IMR-90 (cell line): ENCODE measurements at regions not wholly inside any gene's neighbourhood (a gene's known extent, or its start where the extent isn't known, plus 50 kb on each side); places are given as distances from the start of the nearest gene placed in this dataset.

Experiments used
- CEBPB ChIP-seq: IDR thresholded peaks from 2 replicates; pipeline ENCODE4 v1.6.1; 2012; ENCODE audit warnings: low read depth, low read length, improper control_type of control experiment
- CTCF ChIP-seq: conservative IDR thresholded peaks from 2 replicates; pipeline ENCODE4 v1.5.1; 2012; ENCODE audit warnings: mild to moderate bottlenecking, low read depth, low read length, improper control_type of control experiment
- POLR2A ChIP-seq: IDR thresholded peaks from 2 replicates; pipeline ENCODE4 v1.6.1; 2012; ENCODE audit warnings: mild to moderate bottlenecking, low read depth, low read length
- RAD21 ChIP-seq: IDR thresholded peaks from 2 replicates; pipeline ENCODE4 v1.6.1; 2012; ENCODE audit warnings: low read length, improper control_type of control experiment
- RFX5 ChIP-seq: IDR thresholded peaks from 2 replicates; pipeline ENCODE4 v1.8.0; 2012; ENCODE audit warnings: low read depth, mild to moderate bottlenecking, low read length, moderate library complexity
- TF ChIP-seq, protein P1 (sequence below): fragments of 150-350 bp; IDR thresholded peaks from 2 replicates; pipeline ENCODE4 v1.6.1; 2016; ENCODE audit warnings: low read depth, mild to moderate bottlenecking, low read length, moderate library complexity, borderline replicate concordance

GRCh38 chr16:61007694-61008093 lies 1028.5 kb downstream of the CDH8 start:
- TF ChIP-seq CEBPB = no peak
- no peak for TF ChIP-seq CTCF
- no peak for TF ChIP-seq POLR2A
- no peak for TF ChIP-seq RFX5
- TF ChIP-seq, protein P1, sequence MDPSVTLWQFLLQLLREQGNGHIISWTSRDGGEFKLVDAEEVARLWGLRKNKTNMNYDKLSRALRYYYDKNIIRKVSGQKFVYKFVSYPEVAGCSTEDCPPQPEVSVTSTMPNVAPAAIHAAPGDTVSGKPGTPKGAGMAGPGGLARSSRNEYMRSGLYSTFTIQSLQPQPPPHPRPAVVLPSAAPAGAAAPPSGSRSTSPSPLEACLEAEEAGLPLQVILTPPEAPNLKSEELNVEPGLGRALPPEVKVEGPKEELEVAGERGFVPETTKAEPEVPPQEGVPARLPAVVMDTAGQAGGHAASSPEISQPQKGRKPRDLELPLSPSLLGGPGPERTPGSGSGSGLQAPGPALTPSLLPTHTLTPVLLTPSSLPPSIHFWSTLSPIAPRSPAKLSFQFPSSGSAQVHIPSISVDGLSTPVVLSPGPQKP = no peak
- TF ChIP-seq RAD21 = no peak
